Activated CD4-positive, alpha-beta T cell treated with anti-CD3 and anti-CD28 coated beads, Interleukin-2, amount 50 U/mL, for 4 hours (primary cell): ENCODE measurements at regions not wholly inside any gene's neighbourhood (a gene's known extent, or its start where the extent isn't known, plus 50 kb on each side); places are given as distances from the start of the nearest gene placed in this dataset.

Experiments
- DNase-seq, 2 experiments: peaks; one replicate each; pipeline ENCODE4 v3.0.0-alpha.2; 2020

GRCh38 chr6:8672882-8673281, 237.5 kb upstream of the SLC35B3 start:
- no peak for DNase-seq

DNA sequence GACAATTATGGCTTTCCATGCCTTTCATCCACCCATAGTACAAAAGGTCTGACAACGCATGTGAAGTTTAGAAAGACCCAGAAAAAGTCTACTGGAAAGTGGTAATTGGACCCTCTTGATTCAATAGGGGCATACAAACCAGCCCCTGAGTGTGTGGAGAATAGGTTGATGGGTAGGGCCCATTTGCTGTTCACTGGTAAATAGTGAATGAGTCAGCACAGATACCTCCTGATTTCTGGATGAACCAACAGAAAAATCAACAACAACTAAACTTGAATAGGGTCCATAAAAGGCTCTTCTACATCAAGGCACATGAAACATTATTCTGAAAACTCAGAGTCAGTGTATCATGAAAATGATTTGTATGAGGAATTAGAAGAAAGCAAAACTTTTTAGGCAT, 235.4 kb upstream of the SLC35B3 start:
- DNase-seq, result no peak

DNA sequence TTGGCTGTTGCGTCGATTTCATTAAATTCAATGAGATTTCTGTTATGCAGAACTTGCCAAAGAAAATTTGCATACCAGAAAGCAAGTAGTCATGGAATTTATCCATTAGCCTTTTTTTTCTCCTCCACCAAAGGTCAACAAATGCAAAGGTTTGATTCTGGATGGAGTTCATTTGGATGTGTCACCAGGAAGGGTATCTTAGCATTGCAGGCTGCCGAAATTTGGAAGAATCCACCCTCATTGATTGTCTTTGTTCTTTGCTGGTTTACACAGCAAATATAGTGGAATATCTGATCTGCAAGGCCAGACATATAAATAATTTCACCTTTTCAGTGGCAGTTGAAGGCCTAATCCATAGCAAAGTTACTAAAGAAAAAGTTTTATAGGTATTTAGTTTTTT, 229.4 kb upstream of the SLC35B3 start:
- DNase-seq, result no peak

DNA sequence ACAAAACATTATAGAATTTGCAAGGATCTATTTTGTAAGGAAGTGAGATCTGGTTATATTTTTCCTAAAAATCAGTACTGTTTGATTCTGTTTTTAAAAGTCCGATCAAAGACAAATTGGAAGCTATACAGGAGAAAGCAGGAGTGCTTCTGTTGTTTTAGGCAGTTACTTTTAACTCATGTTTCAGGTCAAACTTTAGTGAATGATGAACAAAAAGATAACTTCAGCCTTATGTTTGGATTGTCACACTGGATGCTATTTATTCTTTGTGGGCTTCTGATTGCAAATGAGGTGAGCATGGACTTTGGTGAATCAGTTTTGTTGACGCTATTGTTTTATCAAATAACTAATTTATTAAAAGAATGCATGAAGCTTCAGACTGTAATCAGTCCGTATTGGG, 228.7 kb upstream of the SLC35B3 start:
- DNase-seq, result no peak

GRCh38 chr6:8659404-8660189, 224.3 kb upstream of the SLC35B3 start:
- DNase-seq, result no peak

DNA sequence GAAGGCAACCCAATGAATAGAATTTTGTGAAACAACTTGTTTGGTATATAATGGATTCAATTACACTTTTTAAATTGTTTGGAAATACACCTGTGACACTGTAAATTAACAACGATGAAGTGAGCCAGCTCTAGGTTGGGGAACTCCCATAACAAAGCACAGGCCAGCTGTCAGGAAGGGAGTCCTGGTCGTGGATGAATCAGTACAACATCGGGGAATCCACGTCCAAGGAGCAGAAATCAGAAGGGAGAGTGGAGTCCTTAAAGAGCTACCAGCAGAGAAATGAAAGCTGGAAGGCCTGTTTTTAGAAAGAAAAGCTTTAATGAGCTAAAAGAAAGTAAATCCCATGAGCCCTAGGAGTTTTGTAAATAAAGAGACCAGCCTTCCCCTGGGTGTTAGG, 223.1 kb upstream of the SLC35B3 start:
- no peak for DNase-seq

GRCh38 chr6:8657522-8657921, 222.2 kb upstream of the SLC35B3 start:
- no peak for DNase-seq

DNA sequence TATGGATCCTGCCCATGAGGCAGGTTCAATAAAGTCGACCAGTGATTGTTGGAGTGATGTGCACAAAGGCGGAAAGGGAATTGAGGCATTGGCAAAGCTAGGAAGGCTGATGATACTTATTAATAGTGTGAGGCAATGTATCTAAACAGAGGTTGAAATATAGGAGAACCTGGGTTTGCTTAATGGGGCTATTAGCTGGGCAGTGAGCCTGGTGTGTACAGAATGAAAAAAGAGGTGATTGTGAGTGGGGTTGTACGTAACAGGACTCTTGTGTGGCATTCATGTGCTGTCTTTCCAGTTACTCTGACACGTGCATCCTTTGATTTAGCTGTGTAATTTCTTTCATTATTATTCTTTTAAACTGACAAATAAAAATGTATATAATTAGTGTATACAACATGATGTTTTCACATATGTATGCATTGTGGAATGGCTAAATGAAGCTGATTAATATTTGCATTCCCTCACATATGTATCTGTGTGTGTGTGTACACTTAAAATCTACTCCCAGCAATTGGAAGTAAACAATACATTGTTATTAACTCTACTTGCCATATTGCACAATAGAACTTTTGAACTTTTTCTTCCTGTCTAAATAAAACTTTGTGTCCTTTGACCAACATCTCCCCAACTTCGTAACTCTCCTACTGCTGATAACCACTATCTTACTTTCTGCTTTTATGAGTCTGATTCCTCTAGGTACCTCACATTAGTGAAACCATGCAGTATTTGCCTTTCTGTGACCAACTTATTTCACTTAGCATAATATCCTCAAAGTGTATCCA, 220.5 kb upstream of the SLC35B3 start:
- no peak for DNase-seq

DNA sequence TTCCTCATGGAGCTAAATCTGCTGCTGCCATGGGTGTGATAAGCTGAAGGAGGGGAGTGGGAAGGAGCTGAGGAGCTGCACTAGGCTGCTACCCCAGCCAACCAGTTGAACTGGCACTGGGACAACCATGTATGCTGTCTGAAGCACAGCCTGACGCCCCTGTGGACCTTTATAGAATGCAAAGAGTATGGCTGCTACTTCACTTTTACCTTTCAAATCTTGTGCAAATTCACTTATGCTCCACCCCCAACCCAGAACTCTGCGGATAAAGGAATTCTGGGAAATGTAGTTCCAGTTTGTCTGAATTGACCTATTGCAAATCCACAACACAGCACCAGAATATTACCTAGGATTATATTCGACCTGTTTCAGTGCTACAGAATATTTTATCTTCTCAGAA, 217.4 kb upstream of the SLC35B3 start:
- no peak for DNase-seq

GRCh38 chr6:8651998-8652397, 216.7 kb upstream of the SLC35B3 start:
- DNase-seq, result no peak

GRCh38 chr6:8645212-8645611, 209.9 kb upstream of the SLC35B3 start:
- no peak for DNase-seq

- DNase-seq, result no peak
These were observed 209.0 kb upstream of the SLC35B3 start for GRCh38 chr6:8644306-8644705.

DNA sequence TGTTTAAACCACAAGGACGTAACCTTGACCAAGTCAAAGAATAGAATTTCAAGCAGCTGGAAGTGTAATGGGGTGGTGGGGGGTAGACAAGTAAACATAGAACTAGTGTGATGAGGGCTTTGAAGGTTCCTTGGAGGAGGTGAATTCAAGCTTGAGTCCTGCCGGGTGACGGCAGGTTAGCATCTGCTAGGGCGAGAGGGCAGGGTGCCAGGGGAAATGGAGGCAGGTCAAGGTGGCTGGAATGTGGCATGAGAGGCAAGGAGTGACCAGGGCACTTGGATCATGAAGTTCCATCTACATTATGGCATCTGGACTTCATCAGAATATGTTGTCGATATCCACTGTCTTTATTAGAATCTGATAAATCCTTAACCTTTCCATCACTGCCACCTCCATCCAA, 207.5 kb upstream of the SLC35B3 start:
- DNase-seq, result no peak

DNA sequence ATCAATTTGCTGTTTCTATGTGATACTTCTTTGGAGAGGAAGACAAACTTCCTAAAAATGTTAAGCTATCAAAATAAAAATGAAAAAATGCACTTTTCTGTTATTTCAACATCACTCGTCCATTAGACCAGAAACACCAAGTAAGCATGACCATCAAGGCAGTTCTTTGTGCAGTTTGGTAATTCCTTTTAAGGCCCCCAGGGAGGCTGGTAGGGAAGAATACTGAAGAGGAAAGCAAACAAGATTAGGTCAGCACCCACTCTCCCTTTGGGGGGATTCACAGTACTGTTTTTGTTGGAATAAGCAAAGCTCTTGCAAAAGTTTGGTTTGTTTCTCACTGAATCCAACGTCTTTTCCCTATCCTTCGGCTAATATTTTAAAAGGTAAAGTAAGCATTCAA, 206.8 kb upstream of the SLC35B3 start:
- DNase-seq, result no peak

- no peak for DNase-seq
These were observed 204.7 kb upstream of the SLC35B3 start for GRCh38 chr6:8639928-8640649.

- DNase-seq, result no peak
These were observed 202.7 kb upstream of the SLC35B3 start for GRCh38 chr6:8637896-8638597.

- DNase-seq, result no peak
These were observed 198.4 kb upstream of the SLC35B3 start for GRCh38 chr6:8633762-8634161.

- DNase-seq, result no peak
These were observed 193.4 kb upstream of the SLC35B3 start for GRCh38 chr6:8628736-8629135.

DNA sequence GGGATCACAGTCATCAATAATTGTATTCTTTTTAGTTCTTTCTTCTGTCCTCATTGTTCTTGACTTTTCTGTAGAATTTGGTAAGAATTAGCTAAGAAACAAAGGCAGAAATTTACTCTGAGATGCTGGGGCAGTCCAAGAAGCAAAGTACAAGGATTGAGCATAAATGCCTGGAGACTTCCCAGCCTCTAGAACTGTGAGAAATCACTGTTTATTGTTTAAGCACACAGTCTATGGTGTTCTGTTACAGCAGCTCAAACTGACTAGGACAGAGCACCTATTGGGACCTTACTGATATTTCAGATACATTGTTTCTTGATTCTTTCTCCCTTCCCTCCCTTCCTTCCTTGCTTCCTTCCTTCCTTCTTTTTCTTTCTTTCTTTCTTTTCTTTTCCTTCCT, 192.7 kb upstream of the SLC35B3 start:
- DNase-seq, result no peak

- DNase-seq, result no peak
These were observed 191.9 kb upstream of the SLC35B3 start for GRCh38 chr6:8627085-8627861.

DNA sequence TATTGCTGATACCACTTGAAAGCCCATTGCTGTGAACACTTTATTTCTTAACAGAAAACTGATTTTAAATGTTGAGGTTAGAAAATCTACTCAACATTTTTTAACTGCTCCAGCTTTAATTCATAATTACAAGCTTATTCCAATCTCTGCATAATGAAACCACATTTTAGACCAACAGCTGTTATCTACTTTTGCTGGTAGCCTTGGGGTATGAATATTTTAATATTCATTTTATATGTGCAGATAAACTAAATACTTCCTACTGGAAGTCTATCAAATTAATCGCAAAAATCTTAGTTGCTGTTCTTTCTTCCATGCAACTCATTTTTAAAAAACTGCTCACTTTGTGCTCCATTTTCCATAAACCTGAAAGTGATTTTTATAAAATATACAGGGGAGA, 189.3 kb upstream of the SLC35B3 start:
- DNase-seq, result no peak

GRCh38 chr6:8623441-8623840, 188.1 kb upstream of the SLC35B3 start:
- DNase-seq, result no peak
